ENCODE measurements at regions not wholly inside any gene's neighbourhood (a gene's known extent, or its start where the extent isn't known, plus 50 kb on each side); places are given as distances from the start of the nearest gene placed in this dataset.

DNA sequence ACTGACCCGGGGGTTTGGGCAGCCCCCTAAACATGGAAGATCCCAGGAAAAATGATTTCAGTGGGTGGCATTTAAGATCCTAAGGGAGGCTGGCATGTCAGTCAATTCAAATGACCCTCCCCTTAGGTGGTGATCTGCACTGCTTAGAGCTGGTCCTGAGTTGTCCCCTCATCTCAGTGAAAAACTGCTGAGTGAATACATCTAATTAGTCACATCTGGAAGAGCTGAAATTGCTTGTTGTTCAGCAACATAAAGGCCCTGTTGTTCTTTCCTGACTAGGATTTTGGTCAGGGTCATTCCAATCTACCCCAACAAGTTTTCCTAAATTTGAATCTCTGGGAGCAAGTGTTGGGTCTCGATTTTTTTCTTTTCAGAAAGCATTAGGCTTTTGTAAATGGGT, 126.4 kb downstream of the LCA5 start:
- no peak for TF ChIP-seq CTCF (IDR thresholded peaks at IDR 0.05; ENCODE audit: low read depth, low read length)
- no peak for DNase-seq (ENCODE audit: low read depth, low spot score)
- in situ Hi-C loops (cut with HindIII; ENCODE audit: low sequenced_read_pairs): no loop called here
- H3K4me3 ChIP-seq (ENCODE audit: low read depth, low read length): no peak overlapping the region

DNA sequence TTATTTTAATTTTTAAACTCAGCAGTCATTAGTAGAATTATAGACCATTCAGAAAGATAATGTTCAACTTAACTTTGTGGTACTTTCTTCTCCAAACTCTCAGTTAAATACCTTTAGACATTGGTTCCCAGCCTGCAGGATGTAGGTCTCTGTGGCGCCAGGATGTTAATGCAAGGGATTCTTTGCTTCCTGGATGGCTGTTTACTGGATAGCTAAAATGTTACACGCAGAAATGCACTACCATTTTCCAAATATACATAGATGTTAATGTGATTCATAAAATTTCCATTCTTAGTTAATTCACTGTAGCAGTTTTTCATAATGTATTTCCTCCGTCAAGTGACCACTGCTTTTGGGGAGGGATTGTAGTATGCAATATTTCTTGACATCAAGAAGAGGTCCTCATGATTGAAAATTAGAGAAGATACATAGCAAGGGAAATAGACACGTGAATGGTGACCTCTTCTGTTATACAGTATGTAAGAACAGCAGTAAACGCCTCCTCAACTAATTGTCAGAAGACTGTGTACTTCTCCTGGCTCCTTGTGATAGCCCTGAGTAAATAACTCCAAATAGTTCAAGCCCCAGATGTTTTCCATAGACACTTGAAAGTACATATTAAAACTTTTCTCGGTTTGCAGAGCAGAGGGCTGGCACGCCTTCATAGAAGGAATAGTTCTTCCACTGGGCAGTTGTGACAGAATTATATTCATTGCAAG, 128.8 kb downstream of the LCA5 start:
- no peak for DNase-seq (ENCODE audit: low read depth, low spot score)
- in situ Hi-C loops (cut with HindIII; ENCODE audit: low sequenced_read_pairs): no loop called here
- TF ChIP-seq CTCF (IDR thresholded peaks at IDR 0.05; ENCODE audit: low read depth, low read length): no peak
- no peak overlapping the region for H3K4me3 ChIP-seq (ENCODE audit: low read depth, low read length)

DNA sequence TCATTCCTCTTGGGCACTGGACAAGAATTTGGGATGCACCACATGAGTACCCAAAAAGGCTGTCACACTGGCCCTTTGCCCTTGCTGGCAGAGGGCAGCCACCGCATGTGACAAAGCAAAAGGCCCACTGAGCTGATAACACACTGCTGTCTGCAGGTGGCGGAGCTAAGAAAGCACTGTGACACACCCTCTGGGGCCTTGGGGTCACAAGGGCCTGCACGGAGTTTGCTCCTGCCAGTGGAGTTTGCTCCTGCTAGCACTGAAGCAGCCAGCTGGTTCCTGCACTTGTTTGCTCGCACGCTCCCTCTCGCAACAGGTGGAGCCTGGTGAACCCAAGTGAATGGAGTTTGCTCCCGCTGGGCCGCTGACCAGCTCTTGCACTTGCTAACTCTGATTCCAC, 132.6 kb downstream of the LCA5 start:
- TF ChIP-seq CTCF (IDR thresholded peaks at IDR 0.05; ENCODE audit: low read depth, low read length): no peak
- H3K4me3 ChIP-seq (ENCODE audit: low read depth, low read length): no peak overlapping the region
- in situ Hi-C loops (cut with HindIII; ENCODE audit: low sequenced_read_pairs): no loop called here
- DNase-seq (ENCODE audit: low read depth, low spot score): no peak

- DNase-seq (ENCODE audit: low read depth, low spot score): no peak
- no peak for TF ChIP-seq CTCF (IDR thresholded peaks at IDR 0.05; ENCODE audit: low read depth, low read length)
- in situ Hi-C loops (cut with HindIII; ENCODE audit: low sequenced_read_pairs): no loop called here
- H3K4me3 ChIP-seq (ENCODE audit: low read depth, low read length): no peak overlapping the region
Measured at GRCh38 chr6:79404261-79404660, 133.0 kb downstream of the LCA5 start.

DNA sequence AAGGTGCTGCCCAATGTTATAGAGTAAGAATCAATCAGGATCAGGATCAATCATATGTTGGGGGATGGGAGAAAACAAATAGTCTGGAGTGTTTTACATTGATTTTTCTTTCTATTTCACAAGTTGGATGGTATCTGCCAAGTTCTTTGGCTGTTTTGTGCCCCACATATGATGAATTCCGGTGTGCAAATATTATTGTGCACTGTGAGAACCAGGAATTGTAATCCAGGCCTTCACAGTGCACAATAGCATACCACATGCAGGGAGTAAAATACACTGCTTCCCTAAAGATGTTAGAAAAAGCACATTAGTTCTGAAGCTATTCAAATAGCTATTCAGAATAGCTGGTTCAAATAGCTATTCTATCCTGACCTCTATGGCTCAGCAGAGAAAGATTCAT, 133.7 kb downstream of the LCA5 start:
- H3K4me3 ChIP-seq (ENCODE audit: low read depth, low read length): no peak overlapping the region
- DNase-seq (ENCODE audit: low read depth, low spot score): no peak
- no peak for TF ChIP-seq CTCF (IDR thresholded peaks at IDR 0.05; ENCODE audit: low read depth, low read length)
- in situ Hi-C loops (cut with HindIII; ENCODE audit: low sequenced_read_pairs): no loop called here

- in situ Hi-C loops (cut with HindIII; ENCODE audit: low sequenced_read_pairs): no loop called here
Measured at GRCh38 chr6:79403086-79403485, 134.1 kb downstream of the LCA5 start.

More at GRCh38 chr6:79403086-79403485, 134.1 kb downstream of the LCA5 start:
- TF ChIP-seq CTCF (IDR thresholded peaks at IDR 0.05; ENCODE audit: low read depth, low read length): no peak
- no peak overlapping the region for H3K4me3 ChIP-seq (ENCODE audit: low read depth, low read length)
- DNase-seq (ENCODE audit: low read depth, low spot score): no peak

Data from astrocyte of the spinal cord (primary cell).